Liver (tissue), 8 donors: ENCODE measurements at regions not wholly inside any gene's neighbourhood (a gene's known extent, or its start where the extent isn't known, plus 50 kb on each side); places are given as distances from the start of the nearest gene placed in this dataset.

Source experiments
- DNase-seq: peaks from one replicate; pipeline ENCODE4 v3.0.0-alpha.2; 2017; ENCODE audit warnings: low spot score
- H3K27ac ChIP-seq, 2 donors: one replicate each; pipeline ENCODE4 v1.7.0; 2013; ENCODE audit warnings: inconsistent platforms in 2 of 2, low read length in 2 of 2, control low read depth in 1 of 2, low read depth in 1 of 2, mild to moderate bottlenecking in 1 of 2
- H3K27me3 ChIP-seq, 4 donors: one replicate each; pipeline versions ENCODE4 v1.6.1 to v1.7.0; 2013; ENCODE audit warnings: low read length in 3 of 4, inconsistent platforms in 1 of 4, mild to moderate bottlenecking in 1 of 4, moderate library complexity in 1 of 4; ENCODE audit not compliant: control insufficient read depth in 4 of 4, insufficient read depth in 4 of 4
- H3K36me3 ChIP-seq, 4 donors: one replicate each; pipeline versions ENCODE4 v1.6.1 to v1.7.0; 2013; ENCODE audit warnings: low read length in 3 of 4, mild to moderate bottlenecking in 3 of 4, low read depth in 1 of 4, moderate library complexity in 1 of 4; ENCODE audit not compliant: control insufficient read depth in 4 of 4, insufficient read depth in 3 of 4
- H3K4me1 ChIP-seq, 4 donors: one replicate each; pipeline versions ENCODE4 v1.6.1 to v1.7.0; 2013; ENCODE audit warnings: low read length in 3 of 4, mild to moderate bottlenecking in 3 of 4, moderate library complexity in 1 of 4; ENCODE audit not compliant: control insufficient read depth in 4 of 4, insufficient read depth in 4 of 4
- H3K4me3 ChIP-seq, 3 donors: one replicate each; pipeline versions ENCODE4 v1.6.1 to v1.7.0; 2013; ENCODE audit warnings: low read length in 3 of 3, control low read depth in 1 of 3, low read depth in 1 of 3, mild to moderate bottlenecking in 1 of 3
- H3K9ac ChIP-seq, 2 donors: one replicate each; pipeline ENCODE4 v1.7.0; 2013; ENCODE audit warnings: low read length in 2 of 2, mild to moderate bottlenecking in 2 of 2, moderate library complexity in 2 of 2, control low read depth in 1 of 2, low read depth in 1 of 2
- H3K9me3 ChIP-seq, 4 donors: one replicate each; pipeline versions ENCODE4 v1.6.1 to v1.7.0; 2013; ENCODE audit warnings: low read length in 3 of 4; ENCODE audit not compliant: control insufficient read depth in 4 of 4
- ATF3 ChIP-seq: IDR thresholded peaks from 2 replicates; pipeline ENCODE4 v1.6.1; 2016; ENCODE audit warnings: antibody characterized with exemption
- CTCF ChIP-seq: fragments of 150-350 bp; IDR thresholded peaks from 2 replicates; pipeline ENCODE4 v1.5.1; 2017; ENCODE audit warnings: improper control_type of control experiment, low read depth, low read length; ENCODE audit not compliant: missing input control
- EGR1 ChIP-seq, 2 donors: IDR thresholded peaks; 2 replicates each; pipeline ENCODE4 v1.6.1; 2016 to 2018; ENCODE audit warnings: antibody characterized with exemption in 2 of 2, low read depth in 2 of 2
- FOXA1 ChIP-seq: IDR thresholded peaks from 2 replicates; pipeline ENCODE4 v1.6.1; 2016; ENCODE audit warnings: antibody characterized with exemption
- FOXA2 ChIP-seq: IDR thresholded peaks from 2 replicates; pipeline ENCODE4 v1.6.1; 2016; ENCODE audit warnings: antibody characterized with exemption
- GABPA ChIP-seq, 2 donors: IDR thresholded peaks in 1 of 2; conservative IDR thresholded peaks in 1 of 2; 2 replicates each; pipeline ENCODE4 v1.6.1; 2016; ENCODE audit warnings: antibody characterized with exemption in 2 of 2, mild to moderate bottlenecking in 1 of 2, moderate library complexity in 1 of 2
- HNF4A ChIP-seq, 2 donors: conservative IDR thresholded peaks; 2 replicates each; pipeline ENCODE4 v1.6.1; 2016; ENCODE audit warnings: antibody characterized with exemption in 2 of 2, mild to moderate bottlenecking in 2 of 2
- HNF4G ChIP-seq: IDR thresholded peaks from 2 replicates; pipeline ENCODE4 v1.6.1; 2016; ENCODE audit warnings: antibody characterized with exemption
- JUND ChIP-seq, 2 donors: IDR thresholded peaks; 2 replicates each; pipeline ENCODE4 v1.6.1; 2016; ENCODE audit warnings: antibody characterized with exemption in 2 of 2
- MAX ChIP-seq: IDR thresholded peaks from 2 replicates; pipeline ENCODE4 v1.6.1; 2016; ENCODE audit warnings: antibody characterized with exemption
- NR2F2 ChIP-seq: IDR thresholded peaks from 2 replicates; pipeline ENCODE4 v1.6.1; 2016; ENCODE audit warnings: antibody characterized with exemption
- RAD21 ChIP-seq, 2 donors: IDR thresholded peaks; 2 replicates each; pipeline ENCODE4 v1.6.1; 2016; ENCODE audit warnings: antibody characterized with exemption in 2 of 2, mild to moderate bottlenecking in 2 of 2
- REST ChIP-seq: IDR thresholded peaks from 2 replicates; pipeline ENCODE4 v1.6.1; 2016; ENCODE audit warnings: antibody characterized with exemption, mild to moderate bottlenecking
- RXRA ChIP-seq, 2 donors: IDR thresholded peaks; 2 replicates each; pipeline ENCODE4 v1.6.1; 2017 to 2018; ENCODE audit warnings: antibody characterized with exemption in 2 of 2, mild to moderate bottlenecking in 1 of 2
- SP1 ChIP-seq: IDR thresholded peaks from 2 replicates; pipeline ENCODE4 v1.6.1; 2018; ENCODE audit warnings: antibody characterized with exemption, mild to moderate bottlenecking
- TAF1 ChIP-seq: conservative IDR thresholded peaks from 2 replicates; pipeline ENCODE4 v1.6.1; 2016; ENCODE audit warnings: antibody characterized with exemption, mild to moderate bottlenecking
- YY1 ChIP-seq: IDR thresholded peaks from 2 replicates; pipeline ENCODE4 v1.6.1; 2016; ENCODE audit warnings: antibody characterized with exemption, mild to moderate bottlenecking
- ZBTB33 ChIP-seq: IDR thresholded peaks from 2 replicates; pipeline ENCODE4 v1.6.1; 2016; ENCODE audit warnings: antibody characterized with exemption
- WGBS: extraction: QIAGEN DNeasy Blood & Tissue Kit; methylation state at CpG from one replicate; pipeline ENCODE4 v1.1.7; 2013; 5-methylcytosine and 5-hydroxymethylcytosine counted together
- donor health status: healthy.
- donor health status: healthy.
- donor health status: healthy.
- donor health status: healthy.
- donor health status: healthy.

- Histone ChIP-seq H3K36me3 (no peaks in the 10 kb centered on the region), H3K27me3 (peaks cover 0 to 4% (median 0%) of the 10 kb centered on the region in 4 donors), H3K9ac (no peak overlapping the region), H3K4me1 (no peaks in the 10 kb centered on the region), H3K4me3 (no peak overlapping the region), H3K27ac (no peak overlapping the region), H3K9me3 (peaks cover 0 to 9% (median 1%) of the 10 kb centered on the region in 4 donors)
- DNase-seq: no peak
- TF ChIP-seq HNF4A (conservative IDR thresholded peaks at IDR 0.05) (no peak), ZBTB33 (no peak), ATF3 (no peak), TAF1 (no peak), GABPA (IDR thresholded peaks at IDR 0.05 in 1 of 2, conservative IDR thresholded peaks at IDR 0.05 in 1 of 2) (no peak), FOXA1 (no peak), REST (no peak), JUND (IDR thresholded peaks at IDR 0.05) (no peak), HNF4G (no peak), RAD21 (IDR thresholded peaks at IDR 0.05) (no peak), EGR1 (IDR thresholded peaks at IDR 0.05; ENCODE audit: low read depth in 2 of 2) (no peak), YY1 (no peak), NR2F2 (no peak), FOXA2 (no peak), MAX (no peak)
- 66% methylated on average over 6 of the region's 6 CpGs for WGBS
These were observed 126.0 kb upstream of the CAMK1G start for GRCh38 chr1:209457401-209458125.

GRCh38 chr1:209458921-209459320 lies 124.6 kb upstream of the CAMK1G start:
- no peak overlapping the region for H3K9ac ChIP-seq
- no peak for DNase-seq
- no peak overlapping the region for H3K4me3 ChIP-seq
- peaks cover 0 to 4% (median 0%) of the 10 kb centered on the region in 4 donors for H3K27me3 ChIP-seq
- H3K4me1 ChIP-seq: no peaks in the 10 kb centered on the region
- no peak for TF ChIP-seq NR2F2
- TF ChIP-seq RXRA (IDR thresholded peaks at IDR 0.05): no peak
- TF ChIP-seq TAF1: no peak
- TF ChIP-seq ZBTB33: no peak
- TF ChIP-seq RAD21 (IDR thresholded peaks at IDR 0.05): no peak
- no peak for TF ChIP-seq FOXA2
- TF ChIP-seq HNF4A (conservative IDR thresholded peaks at IDR 0.05): no peak
- no peak for TF ChIP-seq SP1
- no peak for TF ChIP-seq GABPA (IDR thresholded peaks at IDR 0.05 in 1 of 2, conservative IDR thresholded peaks at IDR 0.05 in 1 of 2)
- TF ChIP-seq JUND (IDR thresholded peaks at IDR 0.05): no peak
- TF ChIP-seq ATF3: no peak
- no peak for TF ChIP-seq MAX
- no peak for TF ChIP-seq CTCF
- H3K9me3 ChIP-seq: peaks cover 0 to 10% (median 1%) of the 10 kb centered on the region in 4 donors
- 82% methylated on average over 3 of the region's 3 CpGs for WGBS
- H3K27ac ChIP-seq: no peak overlapping the region
- H3K36me3 ChIP-seq: no peaks in the 10 kb centered on the region
